NCI-H146 treated with DMSO at 0.1 percent for 48 hours (cell line): ENCODE measurements at regions not wholly inside any gene's neighbourhood (a gene's known extent, or its start where the extent isn't known, plus 50 kb on each side); places are given as distances from the start of the nearest gene placed in this dataset.
A peak's percentile ranks its signal among the peaks of the same experiment; 100 is the strongest.
"Not testable (repeated sequence)": the region's sequence is repeated elsewhere in the genome, so short reads cannot be mapped to it uniquely, and the experiment has no call there.

Experiments used
- DNase-seq: peaks from one replicate; lab custom pipeline; 2025; ENCODE audit not compliant: unreplicated experiment; lab: John Stamatoyannopoulos, UW

GRCh38 chr2:180840641-180841040, 139.8 kb upstream of the UBE2E3 start:
- no peak for DNase-seq

- no peak for DNase-seq
These were observed 150.6 kb upstream of the UBE2E3 start for GRCh38 chr2:180829836-180830235.

- DNase-seq, result no peak
These were observed 151.1 kb upstream of the UBE2E3 start for GRCh38 chr2:180829261-180829660.

GRCh38 chr2:180828756-180829155, 151.6 kb upstream of the UBE2E3 start:
- no peak for DNase-seq

GRCh38 chr2:180823546-180824141, 156.8 kb upstream of the UBE2E3 start:
- DNase-seq, result no peak

DNA sequence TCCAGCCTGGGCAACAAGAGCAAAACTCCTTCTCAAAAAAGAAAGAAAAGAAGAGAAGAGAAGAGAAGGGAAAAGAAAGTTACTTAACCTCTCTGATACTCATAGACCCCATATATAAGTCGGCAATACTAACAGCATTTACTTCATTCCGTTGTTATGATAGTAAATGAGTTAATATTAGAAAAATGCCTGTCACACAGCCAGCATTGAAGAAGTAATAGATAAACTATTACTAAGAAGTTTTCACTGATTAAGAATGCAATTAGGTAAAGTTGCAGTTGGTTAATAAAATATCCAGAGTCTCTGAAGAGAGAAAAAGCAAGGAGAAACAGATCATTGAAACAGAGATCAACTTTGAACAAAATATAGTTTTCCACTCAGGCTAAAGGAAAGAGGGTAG, 161.3 kb upstream of the UBE2E3 start:
- DNase-seq, result no peak

- not testable (repeated sequence) for DNase-seq
These were observed 161.7 kb upstream of the UBE2E3 start for GRCh38 chr2:180818700-180819099.

DNA sequence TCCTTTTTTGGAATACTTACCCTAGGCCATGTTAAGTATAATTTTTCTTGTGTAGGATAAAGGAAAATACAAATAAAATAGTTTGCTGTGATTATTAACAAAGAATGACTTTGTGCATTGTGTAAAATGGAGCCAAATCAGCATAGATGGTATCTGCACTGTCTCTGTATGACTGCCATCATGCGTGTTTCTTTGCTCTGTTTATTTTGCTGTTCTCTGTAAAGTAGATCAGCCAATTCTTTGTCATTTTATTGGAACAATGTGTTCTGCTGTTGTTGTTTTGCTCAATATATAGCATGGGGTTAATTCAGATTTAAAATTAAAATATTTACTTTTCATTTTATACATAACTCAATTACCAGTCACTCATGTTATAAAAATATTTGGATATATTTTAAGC, 181.3 kb upstream of the UBE2E3 start:
- no peak for DNase-seq

DNA sequence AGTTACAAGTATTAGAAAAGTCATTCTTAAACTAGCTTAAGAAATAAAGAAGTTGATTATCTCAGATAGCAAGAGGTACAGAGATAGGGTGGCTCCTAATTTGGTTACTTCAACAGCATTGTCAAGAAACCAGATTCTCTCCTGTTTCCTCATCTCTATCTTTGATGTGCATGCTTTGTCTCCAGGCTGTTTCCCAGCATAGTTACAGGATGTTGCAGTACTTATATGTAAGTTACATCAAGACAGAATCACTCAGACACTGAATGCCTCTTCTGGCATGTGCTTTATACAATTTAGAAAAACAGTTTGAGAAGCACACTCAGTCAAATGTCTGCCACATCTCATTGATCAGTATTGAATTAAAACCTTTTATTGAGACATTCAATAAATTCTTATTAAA, 189.5 kb upstream of the UBE2E3 start:
- DNase-seq, result no peak

DNA sequence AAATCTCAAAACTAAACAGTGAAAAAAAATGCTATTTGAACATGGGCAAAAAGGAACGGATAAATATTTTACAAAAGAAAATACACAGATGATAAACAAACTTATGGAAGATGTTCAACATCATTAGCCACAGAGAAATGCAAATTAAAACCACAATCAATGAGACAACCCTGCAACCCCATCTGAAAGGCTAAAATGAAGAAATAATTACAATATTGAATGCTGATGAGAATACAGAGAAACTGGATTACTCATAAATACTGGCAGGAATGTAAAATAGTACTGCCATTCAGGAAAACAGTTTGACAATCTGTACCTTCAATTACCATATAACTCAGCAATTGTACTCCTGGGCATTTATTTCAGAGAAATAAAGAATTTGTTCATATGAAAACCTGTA, 193.1 kb upstream of the UBE2E3 start:
- DNase-seq, result no peak

- peak; percentile 11 for DNase-seq
These were observed 199.1 kb upstream of the UBE2E3 start for GRCh38 chr2:180781276-180781675.

DNA sequence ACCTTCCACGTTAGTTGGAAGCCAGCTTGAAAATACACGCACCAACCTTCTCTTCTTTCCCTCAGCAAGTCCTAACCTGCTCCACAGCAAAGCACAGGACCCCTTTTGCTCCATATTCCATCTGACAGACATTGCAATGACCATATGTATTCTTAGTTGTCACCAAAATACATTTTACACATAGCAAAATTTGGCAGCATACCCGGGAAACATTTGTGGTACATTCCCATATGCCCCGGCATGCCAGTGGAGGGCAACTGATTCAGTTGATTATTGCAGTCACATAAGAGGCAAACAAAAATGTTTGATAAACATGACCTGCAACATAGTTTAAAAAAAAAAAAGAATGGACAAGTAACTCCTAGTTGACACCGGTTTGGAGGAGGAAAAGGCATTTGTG, 202.1 kb upstream of the UBE2E3 start:
- DNase-seq, result no peak

GRCh38 chr2:180776921-180777320, 203.5 kb upstream of the UBE2E3 start:
- no peak for DNase-seq

- no peak for DNase-seq
These were observed 204.7 kb upstream of the UBE2E3 start for GRCh38 chr2:180775711-180776110.

- not testable (repeated sequence) for DNase-seq
These were observed 215.1 kb upstream of the UBE2E3 start for GRCh38 chr2:180765316-180765715.

DNA sequence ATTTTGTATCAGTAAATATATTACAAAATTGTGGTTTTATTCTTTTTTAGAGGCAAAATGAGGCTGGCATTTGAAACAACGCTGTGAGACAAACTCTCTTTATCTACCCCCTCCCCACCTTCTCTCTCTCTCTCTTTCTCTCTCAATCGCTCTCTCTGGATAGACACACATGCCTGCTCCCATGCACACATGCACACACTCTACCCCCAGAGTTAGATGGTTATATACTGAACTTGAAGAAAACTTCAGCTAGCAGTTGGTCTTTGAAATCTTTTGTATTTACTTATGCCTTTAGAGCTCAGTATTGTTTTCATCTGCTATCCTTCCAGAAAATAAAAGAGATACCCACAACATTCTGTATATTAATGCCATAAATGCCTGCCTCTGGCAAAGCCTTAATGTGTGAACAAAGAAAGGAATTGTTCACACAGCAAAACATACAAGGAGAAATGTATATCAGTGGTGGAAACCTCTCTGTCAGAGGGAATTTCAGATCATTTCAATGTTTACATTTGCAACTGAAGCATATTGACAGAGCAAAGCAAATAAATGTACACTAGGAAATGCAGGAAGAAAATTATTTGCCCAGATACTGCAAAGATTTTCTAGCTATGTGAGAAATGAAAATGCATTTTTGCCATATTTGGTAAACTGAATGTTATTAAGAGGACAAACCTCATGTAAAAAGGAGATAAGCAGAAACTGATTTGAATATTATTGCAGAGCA, 217.0 kb upstream of the UBE2E3 start:
- peak; percentile 26 for DNase-seq

- DNase-seq, result no peak
These were observed 219.2 kb upstream of the UBE2E3 start for GRCh38 chr2:180761224-180761623.

GRCh38 chr2:180759631-180760030, 220.8 kb upstream of the UBE2E3 start:
- DNase-seq, result no peak

GRCh38 chr2:180753809-180754761, 226.3 kb upstream of the UBE2E3 start:
- DNase-seq, result no peak

GRCh38 chr2:180751306-180751920, 229.0 kb upstream of the UBE2E3 start:
- DNase-seq, result no peak

DNA sequence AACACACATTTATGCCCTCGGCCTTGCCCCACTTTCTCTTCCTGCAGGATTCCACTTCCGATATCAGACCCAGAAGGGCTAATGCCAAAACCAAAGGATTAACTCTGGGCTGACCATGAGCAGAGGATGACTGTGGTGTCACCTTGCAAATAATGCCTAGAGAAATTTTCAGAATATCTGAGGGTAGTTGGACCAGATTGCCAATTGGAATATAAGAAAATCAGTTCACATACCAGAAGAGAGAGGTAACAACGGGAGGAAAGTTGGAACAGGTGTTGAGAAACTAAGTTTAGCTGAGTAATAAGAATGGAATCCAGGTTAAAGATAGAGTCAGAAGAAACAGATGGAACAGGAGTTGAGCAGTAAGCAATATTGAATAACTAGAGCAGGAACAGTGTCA, 232.7 kb upstream of the UBE2E3 start:
- no peak for DNase-seq
